Fibroblast of lung (primary cell): ENCODE measurements at regions not wholly inside any gene's neighbourhood (a gene's known extent, or its start where the extent isn't known, plus 50 kb on each side); places are given as distances from the start of the nearest gene placed in this dataset.

Experiments used
- DNase-seq, 2 donors: peaks; one replicate each; pipeline versions ENCODE4 v3.0.0 to v3.0.0-alpha.2; 2010; ENCODE audit warnings: low read depth in 2 of 2
- H2AFZ ChIP-seq: 2 replicates; pipeline ENCODE4 v1.5.1; 2012; ENCODE audit warnings: low read length, control low read depth, inconsistent platforms
- H3K27ac ChIP-seq: 2 replicates; pipeline ENCODE4 v1.5.1; 2011; ENCODE audit warnings: low read length, control low read depth; ENCODE audit not compliant: insufficient read depth
- H3K27me3 ChIP-seq: 2 replicates; pipeline ENCODE4 v1.5.1; 2011; ENCODE audit warnings: mild to moderate bottlenecking, low read length; ENCODE audit not compliant: control insufficient read depth, insufficient read depth
- H3K36me3 ChIP-seq: 2 replicates; pipeline ENCODE4 v1.5.1; 2011; ENCODE audit warnings: low read length; ENCODE audit not compliant: control insufficient read depth, insufficient read depth
- H3K4me1 ChIP-seq: 2 replicates; pipeline ENCODE4 v1.5.1; 2011; ENCODE audit warnings: low read length; ENCODE audit not compliant: control insufficient read depth, insufficient read depth; ENCODE audit errors: extremely low read depth
- H3K4me2 ChIP-seq: 2 replicates; pipeline ENCODE4 v1.5.1; 2011; ENCODE audit warnings: low read length, control low read depth; ENCODE audit not compliant: insufficient read depth; ENCODE audit errors: extremely low read depth
- H3K4me3 ChIP-seq, 4 experiments: fragments of 200-600 bp in 1 of 4; sonication (generic) in 1 of 4; replicated peaks in 1 of 4; 2 replicates each; pipeline ENCODE4 v1.5.1; 2011 to 2016; ENCODE audit warnings: low read length in 4 of 4, low read depth in 3 of 4, mild to moderate bottlenecking in 3 of 4, control low read depth in 2 of 4, inconsistent platforms in 1 of 4, mixed read lengths in 1 of 4; ENCODE audit not compliant: insufficient read depth in 1 of 4; ENCODE audit errors: control extremely low read depth in 1 of 4
- H3K79me2 ChIP-seq: 2 replicates; pipeline ENCODE4 v1.5.1; 2012; ENCODE audit warnings: mild to moderate bottlenecking, low read length, inconsistent platforms; ENCODE audit not compliant: control insufficient read depth, insufficient read depth
- H3K9ac ChIP-seq: 2 replicates; pipeline ENCODE4 v1.5.1; 2011; ENCODE audit warnings: mild to moderate bottlenecking, low read length, control low read depth; ENCODE audit not compliant: insufficient read depth
- H3K9me3 ChIP-seq: 2 replicates; pipeline ENCODE4 v1.5.1; 2012; ENCODE audit warnings: low read depth, low read length; ENCODE audit not compliant: control insufficient read depth, insufficient read depth
- H4K20me1 ChIP-seq: 2 replicates; pipeline ENCODE4 v1.5.1; 2011; ENCODE audit warnings: low read length; ENCODE audit not compliant: control insufficient read depth, insufficient read depth; ENCODE audit errors: extremely low read depth
- EZH2 ChIP-seq: IDR thresholded peaks from 2 replicates; pipeline ENCODE4 v1.5.1; 2012; ENCODE audit warnings: low read length, control low read depth, mild to moderate bottlenecking; ENCODE audit errors: missing control alignments
- TF ChIP-seq, protein P1 (sequence below), 2 donors: IDR thresholded peaks in 1 of 2; conservative IDR thresholded peaks in 1 of 2; 1 replicate in 1 of 2; 2 replicates in 1 of 2; pipeline ENCODE4 v1.5.1; 2011 to 2012; ENCODE audit warnings: low read length in 2 of 2, control low read depth in 1 of 2, inconsistent platforms in 1 of 2, low read depth in 1 of 2, mild to moderate bottlenecking in 1 of 2

DNA sequence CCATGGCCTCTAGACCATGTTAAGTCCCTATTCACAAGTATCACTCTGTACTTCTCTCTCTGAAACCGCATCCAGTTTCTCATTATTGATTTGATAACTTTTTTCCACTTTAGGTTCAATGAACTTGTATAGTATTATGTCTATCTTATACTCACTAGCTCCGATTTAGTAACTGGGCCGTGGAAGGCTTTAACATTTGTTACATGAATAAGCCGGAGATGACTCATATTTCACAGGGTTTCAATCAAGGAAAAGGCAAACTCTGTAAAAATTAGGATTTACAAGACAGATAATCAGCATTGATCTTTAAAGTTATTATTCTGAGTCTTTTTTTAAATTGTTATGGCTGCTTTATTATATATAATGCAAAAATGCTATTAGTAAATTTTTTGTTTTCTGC is 662.2 kb upstream of the CNTN5 start:
- no peaks in the 10 kb centered on the region for H3K79me2 ChIP-seq
- H3K36me3 ChIP-seq = no peaks in the 10 kb centered on the region
- H3K27ac ChIP-seq = no peak overlapping the region
- no peaks in the 10 kb centered on the region for H3K9me3 ChIP-seq
- no peak for TF ChIP-seq EZH2
- TF ChIP-seq, protein P1, sequence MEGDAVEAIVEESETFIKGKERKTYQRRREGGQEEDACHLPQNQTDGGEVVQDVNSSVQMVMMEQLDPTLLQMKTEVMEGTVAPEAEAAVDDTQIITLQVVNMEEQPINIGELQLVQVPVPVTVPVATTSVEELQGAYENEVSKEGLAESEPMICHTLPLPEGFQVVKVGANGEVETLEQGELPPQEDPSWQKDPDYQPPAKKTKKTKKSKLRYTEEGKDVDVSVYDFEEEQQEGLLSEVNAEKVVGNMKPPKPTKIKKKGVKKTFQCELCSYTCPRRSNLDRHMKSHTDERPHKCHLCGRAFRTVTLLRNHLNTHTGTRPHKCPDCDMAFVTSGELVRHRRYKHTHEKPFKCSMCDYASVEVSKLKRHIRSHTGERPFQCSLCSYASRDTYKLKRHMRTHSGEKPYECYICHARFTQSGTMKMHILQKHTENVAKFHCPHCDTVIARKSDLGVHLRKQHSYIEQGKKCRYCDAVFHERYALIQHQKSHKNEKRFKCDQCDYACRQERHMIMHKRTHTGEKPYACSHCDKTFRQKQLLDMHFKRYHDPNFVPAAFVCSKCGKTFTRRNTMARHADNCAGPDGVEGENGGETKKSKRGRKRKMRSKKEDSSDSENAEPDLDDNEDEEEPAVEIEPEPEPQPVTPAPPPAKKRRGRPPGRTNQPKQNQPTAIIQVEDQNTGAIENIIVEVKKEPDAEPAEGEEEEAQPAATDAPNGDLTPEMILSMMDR (conservative IDR thresholded peaks at IDR 0.05 in 1 of 2, IDR thresholded peaks at IDR 0.05 in 1 of 2; ENCODE audit: low read depth in 1 of 2, low read length in 2 of 2) = no peak
- H3K4me3 ChIP-seq = no peak overlapping the region
- no peak overlapping the region for H2AFZ ChIP-seq
- no peak overlapping the region for H3K9ac ChIP-seq
- H3K27me3 ChIP-seq = no peaks in the 10 kb centered on the region
- no peak overlapping the region for H3K4me2 ChIP-seq
- no peaks in the 10 kb centered on the region for H3K4me1 ChIP-seq
- no peaks in the 10 kb centered on the region for H4K20me1 ChIP-seq
- no peak for DNase-seq

DNA sequence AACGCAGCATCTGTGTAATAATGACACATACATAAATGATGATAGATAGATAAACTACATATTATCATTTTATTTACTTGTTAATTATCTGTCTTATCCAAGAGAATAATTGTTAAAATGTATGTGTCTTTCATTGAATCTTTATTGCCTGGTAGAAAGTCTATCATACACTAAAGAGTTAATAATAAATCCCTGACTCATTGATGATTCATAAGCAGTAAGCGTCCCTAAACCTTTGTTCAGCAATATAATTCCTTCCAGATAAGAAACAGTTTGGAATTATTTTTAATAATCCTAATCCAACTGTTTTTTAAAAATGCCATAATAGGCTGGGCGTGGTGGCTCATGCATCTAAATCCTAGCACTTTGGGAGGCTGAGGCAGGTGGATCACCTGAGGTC is 655.6 kb upstream of the CNTN5 start:
- Histone ChIP-seq H3K4me2 (no peak overlapping the region), H3K36me3 (no peaks in the 10 kb centered on the region), H3K4me3 (no peak overlapping the region), H3K9me3 (no peaks in the 10 kb centered on the region), H3K79me2 (no peaks in the 10 kb centered on the region), H4K20me1 (no peaks in the 10 kb centered on the region), H3K27me3 (no peaks in the 10 kb centered on the region), H3K4me1 (no peaks in the 10 kb centered on the region), H2AFZ (no peak overlapping the region), H3K27ac (no peak overlapping the region), H3K9ac (no peak overlapping the region)
- TF ChIP-seq EZH2 = no peak
- TF ChIP-seq, protein P1 (conservative IDR thresholded peaks at IDR 0.05 in 1 of 2, IDR thresholded peaks at IDR 0.05 in 1 of 2; ENCODE audit: low read depth in 1 of 2, low read length in 2 of 2) = no peak
- DNase-seq = no peak

DNA sequence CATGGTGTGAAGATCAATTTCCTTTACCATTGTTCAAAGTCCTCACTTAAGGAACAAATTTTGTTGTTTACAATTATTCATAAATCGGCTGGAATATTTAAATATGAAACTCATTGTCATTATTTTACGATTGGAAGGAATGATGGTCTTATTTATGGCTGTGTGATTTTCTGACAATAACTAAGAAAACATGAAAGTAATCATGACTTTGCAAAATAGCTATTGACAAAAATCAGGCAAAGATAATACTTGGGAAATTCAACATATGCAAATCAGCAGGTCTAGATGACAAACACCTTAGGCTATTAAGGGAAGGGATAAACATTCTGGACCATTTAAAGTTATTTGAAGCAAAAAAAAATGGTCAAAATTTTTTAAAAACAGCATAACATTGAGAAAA is 654.8 kb upstream of the CNTN5 start:
- DNase-seq = no peak
- no peak overlapping the region for H2AFZ ChIP-seq
- no peaks in the 10 kb centered on the region for H4K20me1 ChIP-seq
- no peak overlapping the region for H3K4me2 ChIP-seq
- no peaks in the 10 kb centered on the region for H3K27me3 ChIP-seq
- no peaks in the 10 kb centered on the region for H3K9me3 ChIP-seq
- TF ChIP-seq, protein P1 (conservative IDR thresholded peaks at IDR 0.05 in 1 of 2, IDR thresholded peaks at IDR 0.05 in 1 of 2; ENCODE audit: low read depth in 1 of 2, low read length in 2 of 2) = no peak
- no peak for TF ChIP-seq EZH2
- no peaks in the 10 kb centered on the region for H3K4me1 ChIP-seq
- H3K4me3 ChIP-seq = no peak overlapping the region
- no peaks in the 10 kb centered on the region for H3K36me3 ChIP-seq
- H3K9ac ChIP-seq = no peak overlapping the region
- H3K79me2 ChIP-seq = no peaks in the 10 kb centered on the region
- H3K27ac ChIP-seq = no peak overlapping the region
